ENCODE measurements at regions not wholly inside any gene's neighbourhood (a gene's known extent, or its start where the extent isn't known, plus 50 kb on each side); places are given as distances from the start of the nearest gene placed in this dataset.

- no peak overlapping the region for H3K4me3 Mint-ChIP-seq
- no peak for DNase-seq (ENCODE audit: extremely low spot score, unreplicated experiment)
- H3K36me3 Mint-ChIP-seq: no peaks in the 10 kb centered on the region
- no peak for TF ChIP-seq CTCF (conservative IDR thresholded peaks at IDR 0.05)
- peak overlapping the region; percentile 41 for H3K27ac Mint-ChIP-seq
- no peaks in the 10 kb centered on the region for H3K9me3 Mint-ChIP-seq
- H3K27me3 Mint-ChIP-seq: no peaks in the 10 kb centered on the region
- peaks cover 47% of the 10 kb centered on the region for H3K4me1 Mint-ChIP-seq (ENCODE audit: unreplicated experiment)
Observed at GRCh38 chr9:129464972-129465833, 155.7 kb downstream of the C9orf50 start.

DNA sequence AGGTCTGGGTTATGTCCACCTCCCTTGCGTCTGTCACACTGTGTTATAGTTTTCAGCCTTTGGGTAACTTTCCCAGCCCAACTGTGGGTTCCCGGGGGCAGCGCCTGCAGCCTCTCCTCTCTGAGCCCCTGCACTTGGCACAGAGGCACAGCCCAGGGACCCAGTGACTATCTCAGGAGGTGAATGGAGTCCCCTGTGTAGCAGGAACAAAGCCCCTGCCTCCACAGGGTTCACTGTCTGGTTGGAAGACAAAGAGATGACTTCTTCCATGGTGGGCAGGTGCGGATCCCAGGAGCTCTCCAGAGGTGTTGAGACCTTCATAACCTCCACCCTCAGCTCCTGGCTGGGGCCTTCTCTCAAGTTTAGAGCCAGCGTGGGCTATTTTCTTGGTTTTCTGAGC is 156.9 kb downstream of the C9orf50 start:
- Mint-ChIP-seq H3K4me1 (ENCODE audit: unreplicated experiment) (peaks cover 35% of the 10 kb centered on the region), H3K27me3 (no peaks in the 10 kb centered on the region), H3K9me3 (no peaks in the 10 kb centered on the region), H3K4me3 (no peak overlapping the region), H3K36me3 (no peaks in the 10 kb centered on the region), H3K27ac (no peak overlapping the region)
- no peak for DNase-seq (ENCODE audit: extremely low spot score, unreplicated experiment)
- TF ChIP-seq CTCF (conservative IDR thresholded peaks at IDR 0.05): no peak

- H3K4me1 Mint-ChIP-seq (ENCODE audit: unreplicated experiment): peaks cover 33% of the 10 kb centered on the region
Observed at GRCh38 chr9:129463477-129463876, 157.4 kb downstream of the C9orf50 start.

GRCh38 chr9:129462360-129462759 is 158.5 kb downstream of the C9orf50 start:
- no peaks in the 10 kb centered on the region for H3K36me3 Mint-ChIP-seq
- H3K4me1 Mint-ChIP-seq (ENCODE audit: unreplicated experiment): peaks cover 26% of the 10 kb centered on the region
- DNase-seq (ENCODE audit: extremely low spot score, unreplicated experiment): no peak
- no peaks in the 10 kb centered on the region for H3K27me3 Mint-ChIP-seq
- H3K9me3 Mint-ChIP-seq: no peaks in the 10 kb centered on the region
- no peak overlapping the region for H3K27ac Mint-ChIP-seq
- no peak overlapping the region for H3K4me3 Mint-ChIP-seq
- no peak for TF ChIP-seq CTCF (conservative IDR thresholded peaks at IDR 0.05)

More at GRCh38 chr9:129463477-129463876, 157.4 kb downstream of the C9orf50 start:
- DNase-seq (ENCODE audit: extremely low spot score, unreplicated experiment): no peak
- Mint-ChIP-seq H3K4me3 (no peak overlapping the region), H3K27ac (no peak overlapping the region), H3K9me3 (no peaks in the 10 kb centered on the region), H3K27me3 (no peaks in the 10 kb centered on the region), H3K36me3 (no peaks in the 10 kb centered on the region)
- TF ChIP-seq CTCF (conservative IDR thresholded peaks at IDR 0.05): no peak

- peak; percentile 94 for DNase-seq (ENCODE audit: extremely low spot score, unreplicated experiment)
- H3K36me3 Mint-ChIP-seq: no peaks in the 10 kb centered on the region
- TF ChIP-seq CTCF (conservative IDR thresholded peaks at IDR 0.05): peak; percentile 14
- H3K4me1 Mint-ChIP-seq (ENCODE audit: unreplicated experiment): peaks cover 25% of the 10 kb centered on the region
- peak overlapping the region; percentile 83 for H3K4me3 Mint-ChIP-seq
- H3K27ac Mint-ChIP-seq: peak overlapping the region; percentile 85
- no peaks in the 10 kb centered on the region for H3K27me3 Mint-ChIP-seq
- no peaks in the 10 kb centered on the region for H3K9me3 Mint-ChIP-seq
Observed at GRCh38 chr9:129460323-129461261, 160.3 kb downstream of the C9orf50 start.
